PC-9 (cell line): ENCODE measurements at regions not wholly inside any gene's neighbourhood (a gene's known extent, or its start where the extent isn't known, plus 50 kb on each side); places are given as distances from the start of the nearest gene placed in this dataset.

ENCODE experiments used
- BruUV-seq: library from RNA; stranded (reverse); fragments of 400-500 nt; replicated peaks from 2 replicates; lab custom pipeline; 2021; lab: Mats Ljungman, UMichigan
- CTCF ChIA-PET: fragments of 300-600 bp; sonication (Branson Sonifier 250); formaldehyde crosslinking; loops from one replicate; lab custom pipeline; 2022; ENCODE audit warnings: antibody characterized with exemption; lab: Charles Lee
- POLR2A ChIA-PET: fragments of 300-600 bp; sonication (Branson Sonifier 250); formaldehyde crosslinking; loops from one replicate; lab custom pipeline; 2022; ENCODE audit warnings: antibody characterized with exemption; ENCODE audit not compliant: unreplicated experiment; lab: Charles Lee
- DNase-seq, 2 experiments: peaks; one replicate each; pipeline versions ENCODE4 v3.0.0 to v3.0.0-alpha.2; 2015 to 2022; ENCODE audit warnings: mixed read lengths in 1 of 2
- H2AFZ ChIP-seq: fragments of 200-600 bp; sonication (generic); 2 replicates; pipeline ENCODE4 v1.8.1; 2017; ENCODE audit warnings: antibody characterized with exemption
- H3F3A ChIP-seq: fragments of 200-600 bp; sonication (generic); 2 replicates; pipeline ENCODE4 v1.8.1; 2017; ENCODE audit warnings: antibody characterized with exemption, mild to moderate bottlenecking, low read depth; ENCODE audit not compliant: insufficient read depth
- H3K27ac ChIP-seq: fragments of 200-600 bp; sonication (generic); 2 replicates; pipeline ENCODE4 v1.6.1; 2016; ENCODE audit warnings: mixed run types
- H3K27me3 ChIP-seq: fragments of 200-600 bp; sonication (generic); 2 replicates; pipeline ENCODE4 v1.6.1; 2016; ENCODE audit warnings: low read depth, mixed run types; ENCODE audit not compliant: insufficient read depth
- H3K36me3 ChIP-seq: fragments of 200-600 bp; sonication (generic); 2 replicates; pipeline ENCODE4 v1.6.1; 2016; ENCODE audit warnings: low read depth, mixed run types
- H3K4me1 ChIP-seq: fragments of 200-600 bp; sonication (generic); replicated peaks from 2 replicates; pipeline ENCODE4 v1.6.1; 2016; ENCODE audit warnings: mixed run types; ENCODE audit not compliant: insufficient read depth
- H3K4me2 ChIP-seq: fragments of 200-600 bp; sonication (generic); 2 replicates; pipeline ENCODE4 v1.6.1; 2017; ENCODE audit warnings: mixed run types
- H3K4me3 ChIP-seq: fragments of 200-600 bp; sonication (generic); 2 replicates; pipeline ENCODE4 v1.6.1; 2016; ENCODE audit warnings: mixed run types
- H3K79me2 ChIP-seq: fragments of 200-600 bp; sonication (generic); 2 replicates; pipeline ENCODE4 v1.6.1; 2017; ENCODE audit warnings: low read depth, mixed run types
- H3K9me2 ChIP-seq: fragments of 200-600 bp; sonication (generic); 2 replicates; pipeline ENCODE4 v1.8.1; 2017; ENCODE audit warnings: mild to moderate bottlenecking; ENCODE audit not compliant: insufficient read depth
- H3K9me3 ChIP-seq: fragments of 200-600 bp; sonication (generic); 2 replicates; pipeline ENCODE4 v1.8.1; 2016; ENCODE audit warnings: low read depth; ENCODE audit not compliant: insufficient read depth
- H4K20me1 ChIP-seq: fragments of 200-600 bp; sonication (generic); 2 replicates; pipeline ENCODE4 v1.8.1; 2017; ENCODE audit not compliant: insufficient read depth
- CTCF ChIP-seq: fragments of 200-600 bp; sonication (generic); conservative IDR thresholded peaks from 2 replicates; pipeline ENCODE4 v1.6.1; 2017; ENCODE audit warnings: mixed run types, antibody characterized with exemption, mild to moderate bottlenecking, moderate library complexity
- EZH2 ChIP-seq: fragments of 200-600 bp; sonication (generic); IDR thresholded peaks from 2 replicates; pipeline ENCODE4 v1.8.0; 2017; ENCODE audit warnings: antibody characterized with exemption, low read depth
- intact Hi-C: fragments of 100-400 bp; cut with micrococcal nuclease; formaldehyde crosslinking; loops from one replicate; pipeline ENCODE4 v1.10.0; 2022; ENCODE audit not compliant: unreplicated experiment

DNA sequence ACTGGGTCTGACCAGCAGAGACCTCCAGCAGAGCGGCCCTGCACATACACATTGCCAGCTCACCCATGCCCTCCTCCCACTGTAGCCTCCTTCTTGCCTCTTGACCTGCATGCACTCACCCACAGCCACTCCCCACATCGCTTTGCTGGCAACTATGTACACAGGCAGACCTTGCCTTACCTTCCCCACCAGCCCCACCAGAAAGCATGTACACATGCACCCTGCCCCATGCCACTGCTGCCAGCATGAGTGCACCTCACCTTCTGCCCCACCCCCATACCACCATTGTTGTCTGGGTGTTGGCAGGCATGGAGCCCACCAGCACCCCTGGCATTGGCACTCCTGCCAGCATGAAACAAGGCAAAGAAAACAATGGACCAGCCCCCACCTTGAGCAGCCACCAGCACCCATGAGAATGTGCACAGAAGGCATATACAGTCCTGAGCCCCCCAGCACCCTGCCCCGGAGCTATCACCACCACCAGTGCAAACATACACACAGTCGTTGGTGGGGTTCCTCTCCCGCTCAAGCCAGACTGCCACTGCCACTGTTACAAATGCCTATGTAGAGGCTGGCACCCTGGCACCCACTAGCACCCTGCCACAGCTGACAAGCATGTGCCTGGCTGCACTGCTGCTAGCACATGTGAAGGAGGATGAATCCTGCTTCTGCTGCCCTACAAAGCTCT, 171.4 kb upstream of the NR4A3 start:
- no peak overlapping the region for H3K27ac ChIP-seq
- H3F3A ChIP-seq = no peaks in the 10 kb centered on the region
- H3K4me1 ChIP-seq = no peaks in the 10 kb centered on the region
- no peaks in the 10 kb centered on the region for H3K27me3 ChIP-seq
- H3K9me2 ChIP-seq = no peaks in the 10 kb centered on the region
- no peak for TF ChIP-seq CTCF
- no peak for TF ChIP-seq EZH2
- H3K79me2 ChIP-seq = no peaks in the 10 kb centered on the region
- no peak overlapping the region for H3K4me2 ChIP-seq
- no peak overlapping the region for H2AFZ ChIP-seq
- CTCF ChIA-PET = interaction anchor here (0.6 kb wide), 1 partner anchor 573 kb away, joined by 4 read pairs; no protein-coding TSS in a partner anchor
- DNase-seq = no peak
- H4K20me1 ChIP-seq = no peaks in the 10 kb centered on the region
- no peak overlapping the region for H3K4me3 ChIP-seq
- no TSS peak for BruUV-seq
- POLR2A ChIA-PET = no interaction called here
- H3K9me3 ChIP-seq = no peaks in the 10 kb centered on the region
- intact Hi-C loops = no loop called here
- no peaks in the 10 kb centered on the region for H3K36me3 ChIP-seq

DNA sequence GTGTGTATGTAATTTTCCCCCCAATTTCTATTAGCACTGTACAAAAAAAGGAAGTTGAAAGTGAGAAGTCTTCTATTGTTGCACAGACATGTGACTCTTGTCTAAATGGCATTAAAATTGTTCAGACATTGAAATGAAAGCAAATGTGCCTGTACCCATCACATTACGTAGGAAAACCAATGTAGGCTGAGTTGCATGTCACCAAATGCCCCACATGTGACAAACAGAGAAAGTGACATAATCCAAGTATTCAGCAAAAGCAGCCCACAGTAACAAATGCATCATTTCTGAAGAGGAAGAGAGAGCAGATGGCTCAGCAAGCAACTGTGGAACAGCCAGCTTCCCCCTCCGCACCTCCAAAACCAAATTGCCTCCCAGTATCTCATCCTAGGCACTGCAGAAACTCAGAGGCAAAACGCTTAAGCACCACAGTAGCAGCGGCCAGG, 161.5 kb upstream of the NR4A3 start:
- POLR2A ChIA-PET = no interaction called here
- CTCF ChIA-PET = no interaction called here
- Histone ChIP-seq H3K79me2 (no peaks in the 10 kb centered on the region), H3K4me3 (no peak overlapping the region), H3K27me3 (no peaks in the 10 kb centered on the region; the same call in 1 of the 2 replicates), H3F3A (no peaks in the 10 kb centered on the region), H3K27ac (no peak overlapping the region), H3K4me2 (no peak overlapping the region), H2AFZ (no peak overlapping the region), H3K9me2 (no peaks in the 10 kb centered on the region), H3K36me3 (no peaks in the 10 kb centered on the region), H4K20me1 (no peaks in the 10 kb centered on the region), H3K4me1 (no peaks in the 10 kb centered on the region), H3K9me3 (no peaks in the 10 kb centered on the region)
- DNase-seq = no peak
- TF ChIP-seq EZH2 = no peak
- intact Hi-C loops = no loop called here
- no TSS peak for BruUV-seq

DNA sequence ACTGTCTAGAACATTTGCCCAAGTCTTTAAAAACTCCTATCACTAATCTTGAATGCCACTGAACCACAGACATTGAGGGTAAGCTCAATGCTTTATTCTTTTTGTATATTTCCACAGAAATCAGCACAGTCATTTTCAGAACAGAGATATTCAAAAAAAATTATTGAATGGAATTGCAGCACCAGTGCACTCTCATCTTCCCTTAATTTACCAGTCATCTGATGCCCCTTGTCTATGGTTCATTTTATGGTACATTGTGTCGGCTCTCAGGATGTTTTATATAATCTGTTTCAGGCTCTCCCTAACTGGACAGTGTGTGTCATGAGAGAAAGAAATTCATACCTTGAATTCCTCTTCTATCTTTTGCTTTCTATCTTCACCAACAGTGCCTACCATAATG, 158.4 kb upstream of the NR4A3 start:
- no peak overlapping the region for H3K27ac ChIP-seq
- no peaks in the 10 kb centered on the region for H3K9me3 ChIP-seq
- H3K4me3 ChIP-seq = no peak overlapping the region
- H3K36me3 ChIP-seq = no peaks in the 10 kb centered on the region
- intact Hi-C loops = no loop called here
- no peaks in the 10 kb centered on the region for H3K9me2 ChIP-seq
- H3F3A ChIP-seq = no peaks in the 10 kb centered on the region
- H3K4me1 ChIP-seq = no peaks in the 10 kb centered on the region
- CTCF ChIA-PET = no interaction called here
- no peaks in the 10 kb centered on the region for H3K79me2 ChIP-seq
- no peaks in the 10 kb centered on the region; the same call in 1 of the 2 replicates for H3K27me3 ChIP-seq
- no peaks in the 10 kb centered on the region for H4K20me1 ChIP-seq
- POLR2A ChIA-PET = no interaction called here
- TF ChIP-seq CTCF = no peak
- no peak for TF ChIP-seq EZH2
- no peak overlapping the region for H2AFZ ChIP-seq
- no peak for DNase-seq
- BruUV-seq = no TSS peak
- no peak overlapping the region for H3K4me2 ChIP-seq

DNA sequence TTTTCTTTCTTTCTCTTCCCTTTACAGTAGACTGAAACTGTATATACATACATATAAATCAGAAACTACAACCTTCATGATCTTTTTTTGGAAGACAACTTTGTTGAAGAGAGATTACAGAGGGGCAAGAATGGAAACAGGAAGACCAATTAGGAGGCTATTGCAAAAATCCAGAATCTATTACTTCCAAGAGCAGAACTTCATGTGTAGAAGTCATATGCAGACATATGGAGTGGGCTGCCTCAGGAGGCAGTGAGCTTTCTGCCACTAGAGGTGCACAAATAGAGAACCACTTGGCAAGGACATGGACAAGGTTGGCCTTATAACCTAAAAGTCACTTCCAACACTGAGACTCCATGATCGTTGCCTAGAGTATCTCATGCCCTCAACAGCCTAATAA, 157.8 kb upstream of the NR4A3 start:
- ChIA-PET POLR2A (no interaction called here), CTCF (no interaction called here)
- H4K20me1 ChIP-seq = no peaks in the 10 kb centered on the region
- intact Hi-C loops = no loop called here
- H3K4me1 ChIP-seq = no peaks in the 10 kb centered on the region
- H3K9me2 ChIP-seq = no peaks in the 10 kb centered on the region
- H2AFZ ChIP-seq = no peak overlapping the region
- no peaks in the 10 kb centered on the region; the same call in 1 of the 2 replicates for H3K27me3 ChIP-seq
- no peaks in the 10 kb centered on the region for H3K9me3 ChIP-seq
- DNase-seq = no peak
- H3K79me2 ChIP-seq = no peaks in the 10 kb centered on the region
- H3K4me3 ChIP-seq = no peak overlapping the region
- H3K4me2 ChIP-seq = no peak overlapping the region
- TF ChIP-seq EZH2 = no peak
- TF ChIP-seq CTCF = no peak
- no TSS peak for BruUV-seq
- H3F3A ChIP-seq = no peaks in the 10 kb centered on the region
- no peaks in the 10 kb centered on the region for H3K36me3 ChIP-seq
- H3K27ac ChIP-seq = no peak overlapping the region
